ENCODE measurements at regions not wholly inside any gene's neighbourhood (a gene's known extent, or its start where the extent isn't known, plus 50 kb on each side); places are given as distances from the start of the nearest gene placed in this dataset.
"Not testable (repeated sequence)": the region's sequence is repeated elsewhere in the genome, so short reads cannot be mapped to it uniquely, and the experiment has no call there.

- no peak for DNase-seq
Measured at GRCh38 chr1:232579958-232580941, 49.7 kb downstream of the SIPA1L2 start.

DNA sequence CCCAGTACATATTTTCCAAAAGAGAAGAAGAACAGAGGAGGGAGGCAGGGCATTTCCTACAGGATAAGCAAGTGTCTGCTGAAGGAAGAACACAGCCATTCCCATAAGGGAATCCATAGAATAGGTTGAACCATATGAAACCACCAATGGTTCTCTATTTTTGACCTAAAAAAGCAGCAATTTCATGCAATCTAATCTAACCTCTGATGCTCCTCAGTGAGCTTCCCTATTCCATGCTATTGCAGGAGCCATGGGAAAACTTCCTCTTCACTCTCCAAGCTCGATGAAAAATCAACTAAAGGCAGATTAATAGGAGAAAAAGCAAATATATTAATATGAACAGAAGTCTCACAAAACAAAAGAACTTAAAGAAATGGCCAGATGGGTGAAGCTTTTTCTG lies 50.5 kb downstream of the SIPA1L2 start:
- no peak for DNase-seq

- no peak for DNase-seq
Measured at GRCh38 chr1:232578651-232579195, 51.2 kb downstream of the SIPA1L2 start.

GRCh38 chr1:232577772-232578171 lies 52.2 kb downstream of the SIPA1L2 start:
- DNase-seq: no peak

DNA sequence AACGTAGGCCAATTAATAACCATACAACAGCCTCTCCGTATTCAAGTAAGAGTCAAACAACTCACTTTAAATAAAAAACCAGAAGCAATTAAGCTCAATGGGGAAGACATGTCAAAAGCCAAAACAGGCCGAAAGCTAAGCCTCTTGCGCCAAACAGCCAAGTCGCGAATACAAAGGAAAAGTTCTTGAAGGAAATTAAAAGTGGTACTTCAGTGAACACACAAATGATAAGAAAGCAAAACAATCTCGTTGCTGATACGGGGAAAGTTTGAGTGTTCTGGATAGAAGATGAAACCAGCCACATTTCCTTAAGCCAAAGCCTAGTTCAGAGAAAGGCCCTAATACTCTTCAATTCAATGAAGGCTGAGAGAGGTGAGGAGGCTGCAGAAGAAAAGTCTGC lies 53.4 kb downstream of the SIPA1L2 start:
- no peak for DNase-seq

DNA sequence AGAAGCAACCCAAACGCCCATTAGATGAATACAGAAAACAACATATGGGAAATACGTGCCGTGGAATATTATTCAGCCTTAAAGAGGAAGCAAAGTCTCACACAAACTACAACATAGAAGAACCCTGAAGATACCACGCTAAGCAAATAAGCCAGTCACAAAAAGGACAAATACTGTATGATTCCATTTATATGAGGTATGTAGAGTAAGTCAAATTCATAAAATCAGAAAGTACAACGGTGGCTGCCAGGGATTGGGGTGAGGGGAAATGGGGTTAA lies 54.2 kb downstream of the SIPA1L2 start:
- no peak for DNase-seq

DNA sequence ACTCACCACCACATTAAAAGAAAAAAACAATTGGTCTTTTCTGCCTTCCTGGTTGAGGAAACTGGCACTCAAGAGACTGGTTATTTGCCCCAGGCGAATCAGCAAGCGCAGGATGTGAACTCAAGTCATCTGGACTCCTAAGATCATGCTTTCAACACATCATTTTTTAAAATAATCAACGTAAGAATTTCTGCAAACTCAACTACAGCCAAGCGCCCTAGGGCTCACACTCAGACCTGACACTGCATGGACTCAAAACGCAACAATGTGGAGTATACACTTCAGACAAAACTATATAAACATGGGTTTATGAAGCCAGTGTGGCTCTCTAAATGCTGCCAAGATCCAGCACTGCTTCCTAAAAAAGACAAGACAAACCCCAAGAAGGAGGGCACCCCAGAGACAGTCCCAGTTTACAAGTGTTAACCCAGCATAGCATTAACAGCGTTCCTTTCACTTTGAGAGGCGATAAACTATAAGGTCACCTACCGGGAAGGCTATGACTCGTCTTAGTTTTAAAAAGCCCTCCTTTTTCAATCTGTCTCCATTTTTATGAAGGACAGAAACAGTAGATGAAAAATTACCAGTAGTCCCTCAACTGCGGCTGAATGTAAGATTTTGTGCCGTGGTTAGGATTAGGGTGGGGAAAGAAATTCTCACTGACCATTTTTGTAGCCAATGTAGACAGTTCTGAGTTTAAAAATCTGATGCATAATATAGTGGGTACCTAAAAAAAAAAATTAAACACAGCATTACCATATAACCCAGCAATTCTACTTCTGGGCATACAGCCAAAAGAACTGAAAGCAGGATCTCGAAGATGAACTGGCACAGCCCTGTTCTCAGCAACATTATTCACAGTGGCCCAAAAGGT lies 54.8 kb downstream of the SIPA1L2 start:
- DNase-seq: no peak

DNA sequence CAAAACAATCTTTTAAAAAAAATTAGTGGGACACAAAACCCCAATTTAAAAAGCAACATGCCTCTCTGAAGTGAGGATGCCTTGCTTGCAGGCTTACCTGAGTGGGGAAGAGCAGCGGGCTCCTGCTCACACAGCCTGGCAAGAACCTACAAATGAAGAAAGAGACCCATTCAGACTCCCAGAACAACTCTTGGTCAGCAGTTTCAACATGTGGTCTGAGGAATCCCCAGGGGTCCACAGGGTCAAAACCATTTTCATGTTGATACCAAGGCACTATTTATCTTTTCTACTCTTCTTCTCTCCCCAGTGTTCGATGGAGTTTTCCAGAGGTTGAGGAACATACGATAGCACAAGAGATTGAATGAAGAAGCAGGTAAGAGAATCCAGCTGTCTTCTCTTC lies 55.9 kb downstream of the SIPA1L2 start:
- no peak for DNase-seq

- no peak for DNase-seq
Measured at GRCh38 chr1:232571523-232571922, 58.4 kb downstream of the SIPA1L2 start.

DNA sequence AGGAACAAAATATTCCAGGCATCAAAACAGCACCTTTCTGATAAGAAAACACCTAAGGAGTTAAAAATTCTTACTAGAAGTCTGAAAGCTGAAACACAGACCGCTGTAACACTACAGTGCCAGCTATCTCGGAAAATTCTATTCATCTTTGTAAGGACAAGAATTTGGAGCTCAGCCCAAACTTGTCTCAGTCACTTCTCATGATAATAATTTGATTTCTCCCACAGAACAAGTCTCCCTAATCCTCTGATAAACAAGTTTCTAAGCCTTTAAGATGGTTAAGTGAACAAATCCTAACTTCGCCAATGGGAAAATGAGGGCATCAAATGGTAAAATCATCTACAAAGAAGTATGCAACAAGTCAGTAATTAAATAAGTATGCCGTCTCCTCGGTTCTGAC lies 59.9 kb downstream of the SIPA1L2 start:
- no peak for DNase-seq

GRCh38 chr1:232569554-232569921 lies 60.4 kb downstream of the SIPA1L2 start:
- DNase-seq: not testable (repeated sequence)

DNA sequence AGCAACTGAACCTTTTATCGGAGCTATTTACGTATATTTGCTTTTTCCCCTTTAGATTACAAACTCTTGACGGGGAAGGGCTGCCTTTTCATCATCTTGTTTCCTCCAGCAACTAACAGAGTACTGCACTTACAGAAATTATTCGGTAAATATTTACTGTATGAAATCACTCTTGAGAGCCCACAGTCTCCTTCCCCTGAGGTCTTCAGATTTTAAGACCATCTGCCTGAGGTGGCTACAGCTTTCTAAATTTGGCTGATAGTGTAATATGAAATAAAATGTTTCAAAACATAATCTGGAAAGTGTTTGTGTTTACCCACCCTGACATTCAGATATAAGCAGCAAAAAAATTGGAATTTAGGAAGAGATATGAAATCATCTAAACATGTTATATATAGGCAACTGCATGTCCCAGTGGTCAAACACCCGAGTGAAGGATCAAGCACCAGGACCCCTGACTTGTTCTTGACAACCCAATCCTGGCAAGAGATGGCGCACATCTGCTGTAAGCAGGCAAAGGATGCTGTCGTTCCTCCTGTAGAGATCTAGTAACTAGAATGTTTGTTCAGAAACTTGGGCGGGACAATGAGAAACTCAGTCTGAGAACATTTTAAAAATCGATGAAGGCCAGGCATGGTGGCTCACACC lies 60.9 kb downstream of the SIPA1L2 start:
- no peak for DNase-seq

DNA sequence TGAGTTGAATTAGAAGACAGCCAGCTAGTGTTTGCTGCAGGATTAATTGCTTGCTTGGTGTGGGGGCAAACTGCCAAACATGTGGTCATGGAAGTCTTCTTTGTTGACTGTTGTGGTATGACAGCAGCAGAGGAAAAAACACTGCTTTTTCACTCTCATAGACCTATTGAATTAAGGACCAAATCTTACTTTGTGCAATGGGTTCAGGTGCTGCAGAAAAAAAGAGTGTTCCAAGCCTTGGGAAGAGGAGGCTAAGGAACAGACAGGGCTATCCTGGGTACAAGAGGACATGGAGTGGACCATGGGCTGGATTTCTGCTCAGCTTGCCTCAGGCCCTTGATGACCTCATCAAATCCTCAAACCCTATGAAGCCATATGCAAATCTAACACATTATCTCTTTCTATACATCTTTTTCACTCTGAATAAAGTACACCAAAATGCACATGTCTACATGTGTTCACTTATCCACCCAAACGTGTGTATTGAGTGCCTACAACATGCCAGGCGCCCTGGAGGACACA lies 61.5 kb downstream of the SIPA1L2 start:
- no peak for DNase-seq

- DNase-seq: no peak
Measured at GRCh38 chr1:232566093-232566492, 63.8 kb downstream of the SIPA1L2 start.

GRCh38 chr1:232562855-232563510 lies 67.0 kb downstream of the SIPA1L2 start:
- no peak for DNase-seq

DNA sequence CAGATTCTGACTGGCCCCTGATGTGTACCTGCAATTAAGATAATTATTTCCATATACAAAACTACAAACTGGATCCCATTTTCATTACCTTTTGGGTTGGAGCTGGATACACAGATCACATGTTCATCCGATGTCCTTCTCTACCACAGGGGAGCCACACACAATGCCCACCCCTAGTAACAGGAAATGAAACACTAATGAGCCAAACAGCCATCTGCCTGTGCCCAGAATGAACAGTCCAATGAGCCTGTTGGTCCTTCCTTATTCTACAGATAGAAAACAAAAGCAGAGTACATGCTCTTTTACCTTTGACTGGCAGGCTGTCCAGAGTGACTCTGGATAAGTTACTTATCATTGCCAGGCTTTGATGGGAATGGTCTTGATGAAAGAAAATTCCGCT lies 68.6 kb downstream of the SIPA1L2 start:
- DNase-seq: no peak

DNA sequence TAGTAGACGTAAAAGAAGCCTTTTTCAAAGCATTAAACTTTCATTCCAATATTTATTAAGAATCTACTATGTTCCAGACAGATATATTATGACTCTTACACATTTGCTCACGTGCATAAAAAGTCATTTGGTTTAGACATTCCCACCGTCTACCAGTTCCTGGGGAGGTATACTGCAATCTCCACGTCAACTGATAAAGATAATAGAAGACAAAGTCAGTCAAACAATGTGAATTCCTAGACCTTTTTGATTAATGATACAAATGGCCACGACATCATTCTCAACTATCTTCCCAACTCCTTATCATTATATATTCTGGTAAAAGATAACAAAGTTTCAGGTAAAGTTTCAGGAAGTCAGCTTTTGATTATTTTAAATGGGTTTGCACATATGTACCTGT lies 69.0 kb downstream of the SIPA1L2 start:
- DNase-seq: no peak

DNA sequence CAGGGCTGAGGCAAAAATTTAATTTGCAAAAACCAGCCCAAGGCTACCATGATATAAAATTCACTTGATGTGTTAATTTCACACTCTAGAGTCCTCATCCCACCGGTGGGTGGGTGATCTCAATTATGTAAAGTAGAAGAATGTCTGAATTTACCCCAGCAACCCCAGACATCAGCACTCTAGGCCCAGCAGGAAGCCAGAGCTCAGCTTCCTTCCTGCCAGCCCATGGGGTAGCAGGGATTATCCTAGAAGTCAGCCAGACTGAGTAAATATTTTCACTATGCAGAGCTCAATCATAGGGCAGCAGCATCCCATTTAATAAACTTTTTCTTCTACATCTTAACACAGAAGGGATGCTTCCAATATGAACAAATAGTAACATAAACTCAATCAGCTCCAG lies 71.0 kb downstream of the SIPA1L2 start:
- no peak for DNase-seq

DNA sequence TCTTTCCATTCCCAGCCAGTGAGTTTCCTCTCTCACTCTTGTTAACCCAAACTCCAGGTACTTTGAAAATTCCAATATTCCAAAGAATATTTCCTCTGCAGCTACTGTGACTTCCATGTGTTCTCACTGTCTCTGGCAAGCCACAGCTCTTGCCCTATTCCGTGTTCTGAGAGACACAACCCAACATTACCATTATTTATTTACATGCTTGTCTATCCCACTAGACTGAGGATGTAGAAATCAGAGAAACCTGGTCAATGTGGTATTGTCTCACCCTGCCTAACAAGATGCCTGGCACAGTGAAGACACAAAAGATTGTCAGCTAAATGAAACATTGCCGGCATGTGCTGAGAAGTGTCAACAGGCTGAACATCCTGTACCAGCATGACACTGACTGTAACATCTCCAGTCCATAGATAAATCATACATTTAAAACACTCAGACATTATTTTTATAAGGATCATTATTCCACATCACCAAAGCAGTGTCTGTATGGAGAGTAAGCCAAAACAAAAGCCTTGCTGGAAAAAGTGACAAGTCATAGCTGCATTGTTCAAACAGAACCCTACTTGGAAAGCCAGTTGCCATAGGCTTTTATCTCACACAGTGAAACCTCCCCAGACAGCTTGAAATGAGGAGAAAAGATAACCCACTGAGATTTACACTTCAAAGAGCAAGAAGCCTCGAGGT lies 72.3 kb downstream of the SIPA1L2 start:
- DNase-seq: no peak

DNA sequence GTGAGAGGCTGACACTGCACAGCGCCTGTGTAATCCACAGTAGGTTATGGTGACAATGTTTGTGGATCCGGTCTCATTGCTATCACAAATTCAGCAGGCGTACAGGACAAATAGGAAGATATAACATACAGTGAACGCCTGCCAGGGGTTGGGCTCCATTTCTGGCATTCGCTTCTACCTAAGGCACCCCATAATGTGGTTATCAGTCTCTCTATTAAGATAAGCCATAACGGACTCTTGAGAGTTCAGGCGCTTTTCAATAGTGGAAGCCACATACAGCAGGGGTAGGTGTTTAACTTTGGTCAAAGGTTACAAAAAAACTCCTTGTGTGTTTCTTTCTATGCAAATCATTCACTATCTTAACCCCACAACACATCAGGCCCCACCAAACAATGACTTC lies 72.8 kb downstream of the SIPA1L2 start:
- no peak for DNase-seq

DNA sequence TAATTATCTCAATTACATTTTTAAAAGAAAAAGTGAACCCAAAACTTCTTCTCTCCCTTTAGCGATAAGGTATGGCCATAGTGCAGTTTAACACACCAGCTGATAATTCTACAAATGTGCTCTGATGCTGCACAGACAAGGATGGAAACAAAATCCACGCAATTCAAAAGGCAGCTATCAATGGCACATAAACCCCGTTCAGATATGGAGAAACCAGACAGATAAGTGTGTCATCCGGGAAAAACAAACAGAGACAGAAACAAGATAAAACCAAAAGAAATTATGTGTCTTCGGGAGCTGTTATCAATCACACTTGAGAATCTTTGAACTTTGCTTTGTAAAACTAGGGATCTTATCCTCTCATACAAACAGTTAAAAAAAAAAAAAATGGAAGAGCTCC lies 73.6 kb downstream of the SIPA1L2 start:
- DNase-seq: no peak

Measured in NCI-H1694 treated with DMSO at 0.1 percent for 48 hours (cell line).